ENCODE measurements at regions not wholly inside any gene's neighbourhood (a gene's known extent, or its start where the extent isn't known, plus 50 kb on each side); places are given as distances from the start of the nearest gene placed in this dataset.

DNA sequence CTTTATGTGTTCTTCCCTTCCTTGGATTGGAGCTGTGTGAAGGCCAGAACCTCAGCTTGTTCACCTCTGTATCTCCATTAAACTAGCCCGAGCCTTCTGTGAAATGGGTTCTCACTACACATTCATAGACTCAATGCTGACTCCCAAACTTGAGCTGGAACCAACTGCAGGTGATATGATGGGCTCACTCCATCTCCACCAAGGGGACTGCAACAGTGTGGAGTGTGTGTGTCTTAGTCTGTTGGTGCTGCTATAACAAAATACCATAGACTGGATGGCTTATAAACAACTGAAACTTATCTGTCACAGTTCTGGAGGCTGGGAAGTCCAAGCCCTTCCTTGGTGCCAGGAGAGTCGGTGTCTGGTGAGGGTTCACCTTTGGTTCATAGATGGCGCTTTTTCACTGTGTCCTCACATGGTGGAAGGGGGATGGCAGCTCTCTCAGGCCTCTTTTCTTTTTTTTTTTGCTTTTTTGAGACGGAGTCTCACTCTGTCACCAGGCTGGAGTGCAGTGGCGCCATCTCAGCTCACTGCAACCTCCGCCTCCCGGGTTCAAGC lies 94.2 kb upstream of the MAP4K3 start:
- H3K23ac ChIP-seq (ENCODE audit: low read length) = no peak overlapping the region
- no peaks in the 10 kb centered on the region for H3K79me1 ChIP-seq (ENCODE audit: low read length)
- no peak overlapping the region for H2BK5ac ChIP-seq (ENCODE audit: low read length)
- H2BK15ac ChIP-seq (replicated peaks; ENCODE audit: low read depth) = no peak overlapping the region
- DNase-seq = no peak
- no peak overlapping the region for H2AK5ac ChIP-seq (ENCODE audit: low read length)
- H3K9ac ChIP-seq (ENCODE audit: low read length) = no peak overlapping the region
- no peak overlapping the region for H3K4me2 ChIP-seq (ENCODE audit: low read length)
- no peaks in the 10 kb centered on the region for H3K36me3 ChIP-seq (ENCODE audit: control insufficient read depth, insufficient read depth, low read length)
- WGBS (ENCODE audit: extremely low coverage, insufficient coverage, low lambda C conversion rate) = no CpG with 5 or more reads among the region's 7 CpGs
- no peak overlapping the region for H3K4ac ChIP-seq (ENCODE audit: low read depth, low read length)
- H4K5ac ChIP-seq (ENCODE audit: low read length) = no peak overlapping the region
- H4K8ac ChIP-seq (ENCODE audit: low read depth, low read length) = no peak overlapping the region
- H3K27ac ChIP-seq (ENCODE audit: low read depth, low read length) = no peak overlapping the region
- no peak overlapping the region for H3K4me3 ChIP-seq (ENCODE audit: low read length)
- no peaks in the 10 kb centered on the region for H3K27me3 ChIP-seq (ENCODE audit: insufficient read depth, low read length, poor library complexity)
- no peak overlapping the region for H3K56ac ChIP-seq (ENCODE audit: low read length)
- H2BK120ac ChIP-seq (ENCODE audit: low read depth, low read length) = no peak overlapping the region
- no peak overlapping the region for H3K18ac ChIP-seq (ENCODE audit: low read length)
- H3K4me1 ChIP-seq (ENCODE audit: control insufficient read depth, low read depth, low read length) = no peaks in the 10 kb centered on the region
- H3K79me2 ChIP-seq (ENCODE audit: control insufficient read depth, insufficient read depth, low read length) = no peaks in the 10 kb centered on the region

GRCh38 chr2:39532933-39533332 lies 95.8 kb upstream of the MAP4K3 start:
- H2BK15ac ChIP-seq (replicated peaks; ENCODE audit: low read depth) = no peak overlapping the region
- no peaks in the 10 kb centered on the region for H3K4me1 ChIP-seq (ENCODE audit: control insufficient read depth, low read depth, low read length)
- no CpG with 5 or more reads among the region's 4 CpGs for WGBS (ENCODE audit: extremely low coverage, insufficient coverage, low lambda C conversion rate)

GRCh38 chr2:39534095-39534711 lies 97.1 kb upstream of the MAP4K3 start:
- H3K4me1 ChIP-seq (ENCODE audit: control insufficient read depth, low read depth, low read length) = no peaks in the 10 kb centered on the region
- H3K4me2 ChIP-seq (ENCODE audit: low read length) = no peak overlapping the region
- no peak overlapping the region for H3K27ac ChIP-seq (ENCODE audit: low read depth, low read length)
- H3K9ac ChIP-seq (ENCODE audit: low read length) = no peak overlapping the region
- no peak overlapping the region for H2BK15ac ChIP-seq (replicated peaks; ENCODE audit: low read depth)
- no peak overlapping the region for H4K8ac ChIP-seq (ENCODE audit: low read depth, low read length)
- no peak overlapping the region for H3K18ac ChIP-seq (ENCODE audit: low read length)
- WGBS (ENCODE audit: extremely low coverage, insufficient coverage, low lambda C conversion rate) = no CpG with 5 or more reads among the region's 4 CpGs
- H2BK120ac ChIP-seq (ENCODE audit: low read depth, low read length) = no peak overlapping the region
- no peaks in the 10 kb centered on the region for H3K36me3 ChIP-seq (ENCODE audit: control insufficient read depth, insufficient read depth, low read length)
- H3K56ac ChIP-seq (ENCODE audit: low read length) = no peak overlapping the region
- H2BK5ac ChIP-seq (ENCODE audit: low read length) = no peak overlapping the region
- H2AK5ac ChIP-seq (ENCODE audit: low read length) = no peak overlapping the region
- H4K5ac ChIP-seq (ENCODE audit: low read length) = no peak overlapping the region
- H3K4me3 ChIP-seq (ENCODE audit: low read length) = no peak overlapping the region
- no peak overlapping the region for H3K4ac ChIP-seq (ENCODE audit: low read depth, low read length)
- H3K23ac ChIP-seq (ENCODE audit: low read length) = no peak overlapping the region
- no peaks in the 10 kb centered on the region for H3K79me1 ChIP-seq (ENCODE audit: low read length)
- no peaks in the 10 kb centered on the region for H3K27me3 ChIP-seq (ENCODE audit: insufficient read depth, low read length, poor library complexity)
- DNase-seq = no peak
- H3K79me2 ChIP-seq (ENCODE audit: control insufficient read depth, insufficient read depth, low read length) = no peaks in the 10 kb centered on the region

More at GRCh38 chr2:39532933-39533332, 95.8 kb upstream of the MAP4K3 start:
- H3K79me2 ChIP-seq (ENCODE audit: control insufficient read depth, insufficient read depth, low read length) = no peaks in the 10 kb centered on the region
- H3K23ac ChIP-seq (ENCODE audit: low read length) = no peak overlapping the region
- no peak overlapping the region for H4K8ac ChIP-seq (ENCODE audit: low read depth, low read length)
- H2AK5ac ChIP-seq (ENCODE audit: low read length) = no peak overlapping the region
- H2BK120ac ChIP-seq (ENCODE audit: low read depth, low read length) = no peak overlapping the region
- no peak overlapping the region for H3K4me2 ChIP-seq (ENCODE audit: low read length)
- no peak overlapping the region for H3K9ac ChIP-seq (ENCODE audit: low read length)
- H3K18ac ChIP-seq (ENCODE audit: low read length) = no peak overlapping the region
- no peak overlapping the region for H3K27ac ChIP-seq (ENCODE audit: low read depth, low read length)
- no peaks in the 10 kb centered on the region for H3K27me3 ChIP-seq (ENCODE audit: insufficient read depth, low read length, poor library complexity)
- H4K5ac ChIP-seq (ENCODE audit: low read length) = no peak overlapping the region
- DNase-seq = no peak
- no peak overlapping the region for H3K56ac ChIP-seq (ENCODE audit: low read length)
- H2BK5ac ChIP-seq (ENCODE audit: low read length) = no peak overlapping the region
- H3K4ac ChIP-seq (ENCODE audit: low read depth, low read length) = no peak overlapping the region
- no peaks in the 10 kb centered on the region for H3K36me3 ChIP-seq (ENCODE audit: control insufficient read depth, insufficient read depth, low read length)
- no peaks in the 10 kb centered on the region for H3K79me1 ChIP-seq (ENCODE audit: low read length)
- no peak overlapping the region for H3K4me3 ChIP-seq (ENCODE audit: low read length)

DNA sequence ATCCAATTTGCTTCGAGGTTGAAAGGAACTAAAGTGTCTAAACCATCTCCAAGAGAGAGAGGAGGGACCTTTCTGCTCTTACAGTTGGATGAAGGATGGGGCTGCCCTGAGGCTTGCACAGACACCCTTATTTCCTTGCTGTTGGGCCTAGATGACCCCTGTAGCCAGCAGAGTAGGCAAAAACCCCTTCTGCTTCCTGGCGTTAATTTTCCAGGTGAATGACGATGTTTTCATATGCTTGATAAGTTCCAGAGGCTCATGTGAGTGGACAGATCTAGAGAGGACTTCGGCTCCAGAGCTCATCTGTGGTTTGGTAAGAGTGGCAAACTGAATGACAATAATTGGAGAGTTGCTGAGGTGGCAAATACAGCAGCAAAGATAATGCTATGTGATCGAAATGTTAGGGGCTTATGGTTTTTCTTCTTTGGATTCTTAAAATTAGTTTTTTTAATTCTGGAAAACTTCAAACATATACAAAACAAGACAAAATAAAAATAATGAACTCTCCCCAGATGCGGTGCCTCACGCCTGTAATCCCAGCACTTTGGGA lies 98.6 kb upstream of the MAP4K3 start:
- Histone ChIP-seq H3K56ac (ENCODE audit: low read length) (no peak overlapping the region), H4K5ac (ENCODE audit: low read length) (no peak overlapping the region), H3K4ac (ENCODE audit: low read depth, low read length) (no peak overlapping the region), H3K4me3 (ENCODE audit: low read length) (no peak overlapping the region), H3K4me2 (ENCODE audit: low read length) (no peak overlapping the region), H3K27me3 (ENCODE audit: insufficient read depth, low read length, poor library complexity) (no peaks in the 10 kb centered on the region), H3K4me1 (ENCODE audit: control insufficient read depth, low read depth, low read length) (no peaks in the 10 kb centered on the region), H3K18ac (ENCODE audit: low read length) (no peak overlapping the region), H2BK5ac (ENCODE audit: low read length) (no peak overlapping the region), H2BK120ac (ENCODE audit: low read depth, low read length) (no peak overlapping the region), H3K9ac (ENCODE audit: low read length) (no peak overlapping the region), H3K79me2 (ENCODE audit: control insufficient read depth, insufficient read depth, low read length) (no peaks in the 10 kb centered on the region), H3K23ac (ENCODE audit: low read length) (no peak overlapping the region), H2BK15ac (replicated peaks; ENCODE audit: low read depth) (no peak overlapping the region), H3K79me1 (ENCODE audit: low read length) (no peaks in the 10 kb centered on the region), H3K36me3 (ENCODE audit: control insufficient read depth, insufficient read depth, low read length) (no peaks in the 10 kb centered on the region), H4K8ac (ENCODE audit: low read depth, low read length) (no peak overlapping the region), H3K27ac (ENCODE audit: low read depth, low read length) (no peak overlapping the region), H2AK5ac (ENCODE audit: low read length) (no peak overlapping the region)
- DNase-seq = no peak
- no CpG with 5 or more reads among the region's 7 CpGs for WGBS (ENCODE audit: extremely low coverage, insufficient coverage, low lambda C conversion rate)

GRCh38 chr2:39537150-39537549 lies 100.1 kb upstream of the MAP4K3 start:
- Histone ChIP-seq H2BK15ac (replicated peaks; ENCODE audit: low read depth) (no peak overlapping the region), H3K4me2 (ENCODE audit: low read length) (no peak overlapping the region), H3K27ac (ENCODE audit: low read depth, low read length) (no peak overlapping the region), H3K4me3 (ENCODE audit: low read length) (no peak overlapping the region), H3K18ac (ENCODE audit: low read length) (no peak overlapping the region), H2AK5ac (ENCODE audit: low read length) (no peak overlapping the region), H2BK5ac (ENCODE audit: low read length) (no peak overlapping the region), H2BK120ac (ENCODE audit: low read depth, low read length) (no peak overlapping the region), H4K8ac (ENCODE audit: low read depth, low read length) (no peak overlapping the region), H3K56ac (ENCODE audit: low read length) (no peak overlapping the region), H3K9ac (ENCODE audit: low read length) (no peak overlapping the region), H3K79me2 (ENCODE audit: control insufficient read depth, insufficient read depth, low read length) (no peaks in the 10 kb centered on the region), H4K5ac (ENCODE audit: low read length) (no peak overlapping the region), H3K4ac (ENCODE audit: low read depth, low read length) (no peak overlapping the region), H3K27me3 (ENCODE audit: insufficient read depth, low read length, poor library complexity) (no peaks in the 10 kb centered on the region), H3K36me3 (ENCODE audit: control insufficient read depth, insufficient read depth, low read length) (no peaks in the 10 kb centered on the region), H3K23ac (ENCODE audit: low read length) (no peak overlapping the region), H3K79me1 (ENCODE audit: low read length) (no peaks in the 10 kb centered on the region), H3K4me1 (ENCODE audit: control insufficient read depth, low read depth, low read length) (no peaks in the 10 kb centered on the region)
- WGBS (ENCODE audit: extremely low coverage, insufficient coverage, low lambda C conversion rate) = no CpG with 5 or more reads among the region's 3 CpGs
- no peak for DNase-seq

- H3K18ac ChIP-seq (ENCODE audit: low read length) = no peak overlapping the region
- H2AK5ac ChIP-seq (ENCODE audit: low read length) = no peak overlapping the region
- no peaks in the 10 kb centered on the region for H3K27me3 ChIP-seq (ENCODE audit: insufficient read depth, low read length, poor library complexity)
- no peak overlapping the region for H3K4me2 ChIP-seq (ENCODE audit: low read length)
- H2BK5ac ChIP-seq (ENCODE audit: low read length) = no peak overlapping the region
- no peak overlapping the region for H3K23ac ChIP-seq (ENCODE audit: low read length)
- no peak overlapping the region for H3K4me3 ChIP-seq (ENCODE audit: low read length)
- H4K8ac ChIP-seq (ENCODE audit: low read depth, low read length) = no peak overlapping the region
- H4K5ac ChIP-seq (ENCODE audit: low read length) = no peak overlapping the region
- no peak overlapping the region for H2BK15ac ChIP-seq (replicated peaks; ENCODE audit: low read depth)
- no peaks in the 10 kb centered on the region for H3K79me1 ChIP-seq (ENCODE audit: low read length)
- H3K9ac ChIP-seq (ENCODE audit: low read length) = no peak overlapping the region
- no peaks in the 10 kb centered on the region for H3K4me1 ChIP-seq (ENCODE audit: control insufficient read depth, low read depth, low read length)
- no peak overlapping the region for H3K27ac ChIP-seq (ENCODE audit: low read depth, low read length)
- H3K4ac ChIP-seq (ENCODE audit: low read depth, low read length) = no peak overlapping the region
- no peaks in the 10 kb centered on the region for H3K79me2 ChIP-seq (ENCODE audit: control insufficient read depth, insufficient read depth, low read length)
- H3K56ac ChIP-seq (ENCODE audit: low read length) = no peak overlapping the region
- DNase-seq = no peak
- no peak overlapping the region for H2BK120ac ChIP-seq (ENCODE audit: low read depth, low read length)
- H3K36me3 ChIP-seq (ENCODE audit: control insufficient read depth, insufficient read depth, low read length) = no peaks in the 10 kb centered on the region
Measured at GRCh38 chr2:39538718-39539117, 101.6 kb upstream of the MAP4K3 start.
